OCI-LY3 (cell line): ENCODE measurements at regions not wholly inside any gene's neighbourhood (a gene's known extent, or its start where the extent isn't known, plus 50 kb on each side); places are given as distances from the start of the nearest gene placed in this dataset.

Experiments
- H2AFZ ChIP-seq: fragments of 200-600, 300-600 bp; shearing (Covaris generic); 2 replicates; pipeline ENCODE4 v1.6.0; 2014; ENCODE audit warnings: antibody characterized with exemption, low read depth, low read length
- H3K27ac ChIP-seq: fragments of 200-600, 300-600 bp; sonication (generic); 2 replicates; pipeline ENCODE4 v1.5.1; 2014; ENCODE audit warnings: mild to moderate bottlenecking, low read length, moderate library complexity, mixed read lengths
- H3K27me3 ChIP-seq: fragments of 200-600, 300-600 bp; sonication (generic); 2 replicates; pipeline ENCODE4 v1.6.1; 2014; ENCODE audit warnings: low read depth, low read length, mixed read lengths
- H3K36me3 ChIP-seq: fragments of 200-600, 300-600 bp; sonication (generic); replicated peaks from 2 replicates; pipeline ENCODE3; 2014; ENCODE audit warnings: low read depth, low read length, mixed read lengths
- H3K4me1 ChIP-seq: fragments of 300-600, 200-600 bp; sonication (generic); 2 replicates; pipeline ENCODE4 v1.6.1; 2014; ENCODE audit warnings: low read length, mixed read lengths
- H3K4me2 ChIP-seq: fragments of 200-600, 300-600 bp; sonication (generic); 2 replicates; pipeline ENCODE4 v1.6.1; 2014; ENCODE audit warnings: low read length, mixed read lengths
- H3K4me3 ChIP-seq: fragments of 300-600, 200-600 bp; sonication (generic); 2 replicates; pipeline ENCODE4 v1.5.1; 2014; ENCODE audit warnings: antibody characterized with exemption, mild to moderate bottlenecking, low read length, moderate library complexity
- H3K79me2 ChIP-seq: fragments of 300-600, 200-600 bp; shearing (Covaris generic); 2 replicates; pipeline ENCODE4 v1.6.1; 2014; ENCODE audit warnings: mild to moderate bottlenecking, low read length, mixed read lengths
- H3K9ac ChIP-seq: fragments of 300-600, 200-600 bp; shearing (Covaris generic); 2 replicates; pipeline ENCODE4 v1.6.0; 2014; ENCODE audit warnings: mild to moderate bottlenecking, low read length, moderate library complexity
- H3K9me3 ChIP-seq: fragments of 200-600, 300-600 bp; shearing (Covaris generic); 2 replicates; pipeline ENCODE4 v1.6.1; 2014; ENCODE audit warnings: low read length, mixed read lengths; ENCODE audit not compliant: insufficient read depth
- H4K20me1 ChIP-seq: fragments of 200-600, 300-600 bp; sonication (generic); 2 replicates; pipeline ENCODE4 v1.6.1; 2016; ENCODE audit warnings: low read length, mixed read lengths; ENCODE audit not compliant: insufficient read depth
- CTCF ChIP-seq: fragments of 200-600, 300-600 bp; sonication (generic); IDR thresholded peaks from 2 replicates; pipeline ENCODE4 v1.5.1; 2014; ENCODE audit warnings: antibody characterized with exemption, low read length, low read depth
- EZH2phosphoT487 ChIP-seq: fragments of 200-600 bp; shearing (Covaris generic); IDR thresholded peaks from 2 replicates; pipeline ENCODE4 v1.6.1; 2018; ENCODE audit warnings: antibody characterized with exemption, mixed run types, low read depth

DNA sequence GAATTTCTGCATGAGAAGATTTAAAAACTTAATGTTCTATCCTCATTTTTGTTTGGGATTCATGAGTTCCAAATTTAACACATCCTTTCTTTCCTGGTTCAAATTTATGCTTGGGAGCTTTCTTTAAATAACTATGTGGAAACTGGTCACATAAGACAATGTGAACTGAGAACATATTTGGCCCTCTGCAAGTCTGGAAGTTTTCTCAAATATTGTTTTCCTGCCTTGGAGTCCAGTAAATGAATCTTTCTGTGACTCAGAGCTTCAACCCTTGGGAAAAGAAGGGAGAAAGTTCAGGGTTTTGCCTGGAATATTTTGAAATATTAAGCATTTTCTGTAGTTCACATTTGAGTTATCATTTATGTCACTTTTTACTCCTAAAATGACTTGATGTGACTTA is 559.0 kb upstream of the NRP1 start:
- no peaks in the 10 kb centered on the region for H3K9me3 ChIP-seq
- H3K4me2 ChIP-seq = no peak overlapping the region
- H3K4me3 ChIP-seq = no peak overlapping the region
- H3K27me3 ChIP-seq = no peaks in the 10 kb centered on the region
- no peaks in the 10 kb centered on the region for H3K4me1 ChIP-seq
- no peaks in the 10 kb centered on the region for H4K20me1 ChIP-seq
- no peak overlapping the region for H3K27ac ChIP-seq
- no peaks in the 10 kb centered on the region for H3K79me2 ChIP-seq
- TF ChIP-seq CTCF (no peak), EZH2phosphoT487 (no peak)
- H2AFZ ChIP-seq = no peak overlapping the region
- no peaks in the 10 kb centered on the region for H3K36me3 ChIP-seq
- H3K9ac ChIP-seq = no peak overlapping the region

- TF ChIP-seq CTCF (no peak), EZH2phosphoT487 (no peak)
- Histone ChIP-seq H3K36me3 (no peaks in the 10 kb centered on the region), H2AFZ (no peak overlapping the region), H3K4me1 (no peaks in the 10 kb centered on the region), H3K27me3 (no peaks in the 10 kb centered on the region), H3K9ac (no peak overlapping the region), H3K4me2 (no peak overlapping the region), H3K4me3 (no peak overlapping the region), H3K9me3 (no peaks in the 10 kb centered on the region), H4K20me1 (no peaks in the 10 kb centered on the region), H3K79me2 (no peaks in the 10 kb centered on the region), H3K27ac (no peak overlapping the region)
Measured at GRCh38 chr10:33889371-33889770, 554.9 kb upstream of the NRP1 start.

- Histone ChIP-seq H3K4me1 (no peaks in the 10 kb centered on the region), H3K9me3 (no peaks in the 10 kb centered on the region), H3K4me2 (no peak overlapping the region), H3K79me2 (no peaks in the 10 kb centered on the region), H3K9ac (no peak overlapping the region), H4K20me1 (no peaks in the 10 kb centered on the region), H3K36me3 (no peaks in the 10 kb centered on the region), H2AFZ (no peak overlapping the region), H3K27ac (no peak overlapping the region), H3K4me3 (no peak overlapping the region), H3K27me3 (no peaks in the 10 kb centered on the region)
- TF ChIP-seq CTCF (no peak), EZH2phosphoT487 (no peak)
Measured at GRCh38 chr10:33887188-33887587, 552.7 kb upstream of the NRP1 start.

DNA sequence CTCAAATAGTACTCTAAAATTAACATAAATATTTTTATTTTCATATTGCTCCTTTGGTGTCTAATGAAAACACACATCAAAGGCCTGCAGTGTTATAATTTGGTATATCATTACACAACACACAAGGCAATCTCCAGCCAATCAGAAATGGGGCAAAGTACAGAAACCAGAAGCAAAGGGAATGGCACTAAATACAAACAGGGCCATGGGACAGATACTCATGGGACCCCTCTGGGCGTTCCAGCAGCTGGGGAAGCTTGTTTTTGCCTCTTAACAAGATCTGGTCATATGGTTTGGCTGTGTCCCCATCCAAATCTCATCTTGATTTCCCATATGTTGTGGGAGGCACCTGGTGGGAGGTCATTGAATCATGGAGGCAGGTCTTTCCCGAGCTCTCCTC is 551.8 kb upstream of the NRP1 start:
- no peaks in the 10 kb centered on the region for H3K9me3 ChIP-seq
- H3K4me2 ChIP-seq = no peak overlapping the region
- H4K20me1 ChIP-seq = no peaks in the 10 kb centered on the region
- H3K4me3 ChIP-seq = no peak overlapping the region
- no peak overlapping the region for H3K9ac ChIP-seq
- H2AFZ ChIP-seq = no peak overlapping the region
- no peaks in the 10 kb centered on the region for H3K36me3 ChIP-seq
- no peak overlapping the region for H3K27ac ChIP-seq
- H3K27me3 ChIP-seq = no peaks in the 10 kb centered on the region
- H3K79me2 ChIP-seq = no peaks in the 10 kb centered on the region
- no peaks in the 10 kb centered on the region for H3K4me1 ChIP-seq
- no peak for TF ChIP-seq CTCF
- TF ChIP-seq EZH2phosphoT487 = no peak
